GM19238 (cell line): ENCODE measurements at regions not wholly inside any gene's neighbourhood (a gene's known extent, or its start where the extent isn't known, plus 50 kb on each side); places are given as distances from the start of the nearest gene placed in this dataset.

Experiments
- DNase-seq: peaks from one replicate; pipeline ENCODE4 v3.0.0; 2011; ENCODE audit warnings: low spot score; ENCODE audit not compliant: insufficient read length

- no peak for DNase-seq
Observed at GRCh38 chr15:101551696-101552591, 62.4 kb upstream of the PCSK6 start.

GRCh38 chr15:101550124-101550523 lies 60.6 kb upstream of the PCSK6 start:
- DNase-seq: no peak

GRCh38 chr15:101549647-101550046 lies 60.1 kb upstream of the PCSK6 start:
- no peak for DNase-seq

GRCh38 chr15:101547737-101548136 lies 58.2 kb upstream of the PCSK6 start:
- no peak for DNase-seq

GRCh38 chr15:101545548-101546505 lies 56.3 kb upstream of the PCSK6 start:
- no peak for DNase-seq

- no peak for DNase-seq
Observed at GRCh38 chr15:101544613-101544945, 55.1 kb upstream of the PCSK6 start.

- no peak for DNase-seq
Observed at GRCh38 chr15:101543926-101544612, 54.6 kb upstream of the PCSK6 start.

- DNase-seq: no peak
Observed at GRCh38 chr15:101543431-101543830, 53.9 kb upstream of the PCSK6 start.

GRCh38 chr15:101543026-101543390 lies 53.5 kb upstream of the PCSK6 start:
- no peak for DNase-seq

GRCh38 chr15:101542306-101543025 lies 53.0 kb upstream of the PCSK6 start:
- DNase-seq: no peak

- no peak for DNase-seq
Observed at GRCh38 chr15:101541501-101542292, 52.2 kb upstream of the PCSK6 start.

GRCh38 chr15:101540480-101541239 lies 51.2 kb upstream of the PCSK6 start:
- no peak for DNase-seq

GRCh38 chr15:101539930-101540329 lies 50.4 kb upstream of the PCSK6 start:
- no peak for DNase-seq

- no peak for DNase-seq
Observed at GRCh38 chr15:101539492-101539891, 50.0 kb upstream of the PCSK6 start.
